C4-2B (cell line): ENCODE measurements at regions not wholly inside any gene's neighbourhood (a gene's known extent, or its start where the extent isn't known, plus 50 kb on each side); places are given as distances from the start of the nearest gene placed in this dataset.
"Not testable (repeated sequence)": the region's sequence is repeated elsewhere in the genome, so short reads cannot be mapped to it uniquely, and the experiment has no call there.

Source experiments
- ZFX ChIP-seq: fragments of 450-650 bp; IDR thresholded peaks from 2 replicates; pipeline ENCODE4 v1.6.1; 2017
- TF ChIP-seq, protein P1 (sequence below): fragments of 450-650 bp; conservative IDR thresholded peaks from 2 replicates; pipeline ENCODE4 v1.5.1; 2017; ENCODE audit warnings: mild to moderate bottlenecking

DNA sequence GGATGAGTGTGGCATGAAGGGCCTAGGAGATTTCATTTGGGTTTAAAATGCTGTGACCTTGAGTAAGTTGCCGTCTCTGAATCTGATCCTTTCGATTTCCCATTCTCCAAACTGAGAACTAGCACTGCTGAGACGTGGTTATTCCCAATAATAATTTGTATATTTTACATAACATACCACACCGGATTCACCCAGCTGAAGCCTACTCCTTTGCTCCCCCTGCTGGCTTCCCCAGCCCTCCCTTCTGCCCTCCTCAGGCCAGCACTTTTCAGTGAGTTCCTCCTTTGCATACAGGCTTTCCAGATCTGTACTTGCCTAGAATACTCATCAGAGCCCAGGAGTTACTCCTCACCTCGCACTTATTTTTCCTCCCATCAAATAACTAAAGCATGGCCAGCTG lies 255.1 kb downstream of the OR4F29 start:
- TF ChIP-seq, protein P1, sequence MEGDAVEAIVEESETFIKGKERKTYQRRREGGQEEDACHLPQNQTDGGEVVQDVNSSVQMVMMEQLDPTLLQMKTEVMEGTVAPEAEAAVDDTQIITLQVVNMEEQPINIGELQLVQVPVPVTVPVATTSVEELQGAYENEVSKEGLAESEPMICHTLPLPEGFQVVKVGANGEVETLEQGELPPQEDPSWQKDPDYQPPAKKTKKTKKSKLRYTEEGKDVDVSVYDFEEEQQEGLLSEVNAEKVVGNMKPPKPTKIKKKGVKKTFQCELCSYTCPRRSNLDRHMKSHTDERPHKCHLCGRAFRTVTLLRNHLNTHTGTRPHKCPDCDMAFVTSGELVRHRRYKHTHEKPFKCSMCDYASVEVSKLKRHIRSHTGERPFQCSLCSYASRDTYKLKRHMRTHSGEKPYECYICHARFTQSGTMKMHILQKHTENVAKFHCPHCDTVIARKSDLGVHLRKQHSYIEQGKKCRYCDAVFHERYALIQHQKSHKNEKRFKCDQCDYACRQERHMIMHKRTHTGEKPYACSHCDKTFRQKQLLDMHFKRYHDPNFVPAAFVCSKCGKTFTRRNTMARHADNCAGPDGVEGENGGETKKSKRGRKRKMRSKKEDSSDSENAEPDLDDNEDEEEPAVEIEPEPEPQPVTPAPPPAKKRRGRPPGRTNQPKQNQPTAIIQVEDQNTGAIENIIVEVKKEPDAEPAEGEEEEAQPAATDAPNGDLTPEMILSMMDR = not testable (repeated sequence)
- not testable (repeated sequence) for TF ChIP-seq ZFX
